ENCODE measurements at regions not wholly inside any gene's neighbourhood (a gene's known extent, or its start where the extent isn't known, plus 50 kb on each side); places are given as distances from the start of the nearest gene placed in this dataset.
"Not testable (repeated sequence)": the region's sequence is repeated elsewhere in the genome, so short reads cannot be mapped to it uniquely, and the experiment has no call there.

DNA sequence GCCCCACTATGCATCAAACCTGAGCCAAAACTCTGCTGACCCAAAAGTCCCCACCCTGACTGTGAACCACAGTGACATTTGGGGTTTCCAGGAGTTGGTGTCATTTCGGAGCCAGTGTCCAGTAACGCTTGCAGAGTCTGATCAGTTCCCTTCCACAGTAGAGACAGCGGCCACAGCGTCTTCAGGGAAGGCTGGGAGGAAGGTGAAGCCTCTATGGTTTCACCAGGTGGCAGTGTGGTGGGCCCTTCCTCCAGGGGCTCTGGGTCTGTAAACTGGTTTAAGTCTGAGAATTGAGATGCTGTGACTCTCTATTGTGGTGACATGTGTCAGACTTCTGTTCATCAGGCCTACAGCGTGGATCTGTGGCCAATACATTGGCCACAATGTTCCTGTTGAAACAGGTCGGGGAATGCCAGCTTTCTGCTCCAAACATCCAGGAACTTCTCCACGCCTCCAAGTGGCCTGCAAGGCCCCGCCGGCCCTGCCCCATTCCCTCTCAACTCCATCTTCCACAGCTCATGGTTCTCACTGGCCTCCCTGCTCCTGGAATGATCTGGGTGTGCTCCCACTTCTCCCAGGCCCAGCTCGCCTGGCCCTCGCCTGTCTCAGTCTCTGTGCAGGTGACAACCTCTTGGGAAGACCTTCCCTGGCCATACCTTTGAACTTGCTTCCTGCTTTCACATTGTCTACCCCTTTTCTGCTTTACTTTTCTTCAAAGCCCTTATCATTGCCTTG is 124.5 kb upstream of the FAM20C start:
- Histone ChIP-seq H3K9ac (ENCODE audit: low read depth in 1 of 2, low read length in 2 of 2) (no peak overlapping the region), H3K27me3 (ENCODE audit: control insufficient read depth in 1 of 2, insufficient read depth in 2 of 2, low read length in 2 of 2) (no peaks in the 10 kb centered on the region), H3K4me3 (ENCODE audit: low read depth in 1 of 2, low read length in 2 of 2) (no peak overlapping the region), H3K27ac (ENCODE audit: low read depth, low read length) (no peak overlapping the region), H3K36me3 (ENCODE audit: control insufficient read depth in 1 of 2, insufficient read depth in 2 of 2, low read length in 2 of 2) (no peaks in the 10 kb centered on the region), H3K4me1 (ENCODE audit: control insufficient read depth in 1 of 2, insufficient read depth in 2 of 2, low read length in 2 of 2) (no peaks in the 10 kb centered on the region), H3K9me3 (ENCODE audit: control insufficient read depth in 1 of 2, low read length in 2 of 2) (no peaks in the 10 kb centered on the region)

DNA sequence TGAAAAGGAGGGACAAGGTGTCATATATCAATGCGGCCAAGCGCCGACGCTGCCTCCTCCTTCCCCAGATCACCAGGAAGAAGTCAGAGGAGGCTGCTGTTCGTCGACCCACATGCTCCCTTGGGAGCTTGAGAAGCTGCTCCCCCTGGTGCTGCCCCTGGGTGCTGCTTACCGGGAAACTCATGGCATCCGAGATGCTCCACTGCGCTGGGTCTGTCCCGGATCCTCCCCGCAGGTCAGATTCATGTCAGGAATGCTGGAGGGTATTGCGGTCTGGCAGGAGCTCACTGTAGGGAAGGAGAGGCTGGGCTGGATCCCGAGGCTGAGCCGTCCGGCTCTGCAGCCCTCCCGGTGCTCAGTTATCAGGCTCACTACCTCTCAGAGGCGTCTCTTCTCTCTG is 123.7 kb upstream of the FAM20C start:
- H3K4me1 ChIP-seq (ENCODE audit: control insufficient read depth in 1 of 2, insufficient read depth in 2 of 2, low read length in 2 of 2) = no peaks in the 10 kb centered on the region
- H3K9ac ChIP-seq (ENCODE audit: low read depth in 1 of 2, low read length in 2 of 2) = no peak overlapping the region
- no peaks in the 10 kb centered on the region for H3K27me3 ChIP-seq (ENCODE audit: control insufficient read depth in 1 of 2, insufficient read depth in 2 of 2, low read length in 2 of 2)
- H3K9me3 ChIP-seq (ENCODE audit: control insufficient read depth in 1 of 2, low read length in 2 of 2) = no peaks in the 10 kb centered on the region
- H3K36me3 ChIP-seq (ENCODE audit: control insufficient read depth in 1 of 2, insufficient read depth in 2 of 2, low read length in 2 of 2) = no peaks in the 10 kb centered on the region
- no peak overlapping the region for H3K27ac ChIP-seq (ENCODE audit: low read depth, low read length)
- H3K4me3 ChIP-seq (ENCODE audit: low read depth in 1 of 2, low read length in 2 of 2) = no peak overlapping the region

DNA sequence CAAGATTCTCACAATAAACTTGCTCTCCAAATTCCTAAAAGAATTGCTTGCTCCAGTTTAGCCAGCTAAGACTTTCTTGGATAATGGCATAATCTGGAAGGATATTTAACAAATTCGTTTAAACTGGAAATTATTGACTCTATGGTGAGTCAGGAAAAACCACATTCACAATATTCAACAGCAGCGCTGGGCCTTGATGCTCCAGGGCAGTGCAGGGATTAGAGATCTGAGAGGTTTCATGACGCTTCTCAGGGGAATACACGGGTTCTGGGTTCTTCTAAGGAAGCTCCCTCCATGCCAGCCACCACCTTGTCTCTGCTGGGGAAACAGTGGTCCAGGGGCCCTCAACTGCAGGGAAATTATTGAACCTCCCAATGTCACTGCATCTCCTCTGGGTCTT is 123.3 kb upstream of the FAM20C start:
- H3K27ac ChIP-seq (ENCODE audit: low read depth, low read length); H3K9me3 ChIP-seq (ENCODE audit: control insufficient read depth in 1 of 2, low read length in 2 of 2); H3K4me3 ChIP-seq (ENCODE audit: low read depth in 1 of 2, low read length in 2 of 2); H3K9ac ChIP-seq (ENCODE audit: low read depth in 1 of 2, low read length in 2 of 2); H3K27me3 ChIP-seq (ENCODE audit: control insufficient read depth in 1 of 2, insufficient read depth in 2 of 2, low read length in 2 of 2); H3K36me3 ChIP-seq (ENCODE audit: control insufficient read depth in 1 of 2, insufficient read depth in 2 of 2, low read length in 2 of 2); H3K4me1 ChIP-seq (ENCODE audit: control insufficient read depth in 1 of 2, insufficient read depth in 2 of 2, low read length in 2 of 2): not testable (repeated sequence)

DNA sequence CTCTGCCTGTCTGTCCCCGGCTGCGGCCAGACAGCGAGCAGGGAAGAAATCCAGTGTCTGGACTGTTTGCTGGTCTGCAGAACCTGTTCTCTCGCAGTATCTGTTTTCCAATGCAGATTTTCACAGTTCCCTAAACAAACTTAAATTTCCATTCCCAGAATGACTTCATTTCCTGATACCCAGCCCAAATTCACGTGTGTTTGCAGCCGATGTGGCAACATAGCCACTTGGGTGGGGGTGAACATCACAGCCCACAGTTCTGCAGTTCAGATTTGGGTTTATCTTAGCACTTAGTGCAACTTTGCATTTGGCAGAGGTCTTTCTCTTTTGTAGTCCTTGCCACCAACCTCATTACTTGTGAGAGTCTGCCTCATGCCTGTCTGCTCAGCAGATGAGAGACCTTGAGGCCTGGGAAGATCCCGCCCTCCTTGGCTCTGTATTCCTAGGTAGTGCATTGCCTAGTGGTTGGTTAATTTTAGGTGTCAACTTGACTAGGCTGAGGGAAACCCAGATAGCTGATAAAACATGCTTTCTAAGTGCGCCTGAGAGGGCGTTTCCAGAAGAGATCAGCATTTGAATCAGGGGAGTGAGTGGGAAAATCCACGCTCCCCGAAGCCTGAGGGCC is 122.8 kb upstream of the FAM20C start:
- not testable (repeated sequence) for H3K4me1 ChIP-seq (ENCODE audit: control insufficient read depth in 1 of 2, insufficient read depth in 2 of 2, low read length in 2 of 2); H3K9ac ChIP-seq (ENCODE audit: low read depth in 1 of 2, low read length in 2 of 2); H3K4me3 ChIP-seq (ENCODE audit: low read depth in 1 of 2, low read length in 2 of 2); H3K9me3 ChIP-seq (ENCODE audit: control insufficient read depth in 1 of 2, low read length in 2 of 2); H3K27me3 ChIP-seq (ENCODE audit: control insufficient read depth in 1 of 2, insufficient read depth in 2 of 2, low read length in 2 of 2); H3K27ac ChIP-seq (ENCODE audit: low read depth, low read length); H3K36me3 ChIP-seq (ENCODE audit: control insufficient read depth in 1 of 2, insufficient read depth in 2 of 2, low read length in 2 of 2)

DNA sequence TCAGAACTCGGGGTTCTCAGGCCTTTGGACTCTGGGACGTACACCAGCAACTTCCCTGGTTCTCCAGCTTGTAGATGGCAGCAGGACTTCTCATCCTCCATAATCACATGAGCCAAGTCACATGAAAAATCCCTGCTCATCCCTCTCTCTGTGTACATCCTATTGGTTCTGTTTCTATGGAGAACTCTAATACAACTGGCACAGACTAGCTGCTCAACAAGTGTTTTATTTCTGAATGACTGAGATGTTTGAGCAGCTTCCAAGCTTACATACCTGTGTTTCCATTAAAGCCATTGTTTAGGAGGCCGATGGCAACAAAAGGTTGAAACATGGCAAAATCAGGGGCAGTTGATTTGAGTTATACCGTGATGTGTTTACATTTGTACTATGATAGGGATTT is 122.2 kb upstream of the FAM20C start:
- not testable (repeated sequence) for H3K9me3 ChIP-seq (ENCODE audit: control insufficient read depth in 1 of 2, low read length in 2 of 2); H3K4me1 ChIP-seq (ENCODE audit: control insufficient read depth in 1 of 2, insufficient read depth in 2 of 2, low read length in 2 of 2); H3K27ac ChIP-seq (ENCODE audit: low read depth, low read length); H3K36me3 ChIP-seq (ENCODE audit: control insufficient read depth in 1 of 2, insufficient read depth in 2 of 2, low read length in 2 of 2); H3K27me3 ChIP-seq (ENCODE audit: control insufficient read depth in 1 of 2, insufficient read depth in 2 of 2, low read length in 2 of 2); H3K4me3 ChIP-seq (ENCODE audit: low read depth in 1 of 2, low read length in 2 of 2); H3K9ac ChIP-seq (ENCODE audit: low read depth in 1 of 2, low read length in 2 of 2)

DNA sequence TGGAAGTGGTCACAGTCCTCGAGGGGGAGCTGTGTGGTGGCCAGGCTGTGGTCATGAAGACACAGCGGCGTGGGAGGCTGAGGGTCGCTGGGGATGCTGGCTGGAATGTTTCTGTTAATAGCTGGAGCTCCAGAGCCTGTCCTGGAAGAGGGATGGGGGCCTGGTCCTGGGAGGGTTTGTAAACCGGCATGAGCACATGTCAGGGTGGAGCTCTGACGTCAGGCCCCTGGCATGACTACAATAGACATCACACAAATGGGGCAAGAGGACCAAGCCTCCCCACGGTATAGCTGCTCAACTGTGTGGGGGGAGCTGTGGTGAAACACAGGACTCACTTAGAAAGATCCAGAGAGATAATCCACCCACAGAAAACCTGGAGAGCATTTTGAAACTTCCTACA is 121.4 kb upstream of the FAM20C start:
- H3K9me3 ChIP-seq (ENCODE audit: control insufficient read depth in 1 of 2, low read length in 2 of 2); H3K36me3 ChIP-seq (ENCODE audit: control insufficient read depth in 1 of 2, insufficient read depth in 2 of 2, low read length in 2 of 2); H3K27ac ChIP-seq (ENCODE audit: low read depth, low read length); H3K4me3 ChIP-seq (ENCODE audit: low read depth in 1 of 2, low read length in 2 of 2); H3K9ac ChIP-seq (ENCODE audit: low read depth in 1 of 2, low read length in 2 of 2); H3K4me1 ChIP-seq (ENCODE audit: control insufficient read depth in 1 of 2, insufficient read depth in 2 of 2, low read length in 2 of 2); H3K27me3 ChIP-seq (ENCODE audit: control insufficient read depth in 1 of 2, insufficient read depth in 2 of 2, low read length in 2 of 2): not testable (repeated sequence)

DNA sequence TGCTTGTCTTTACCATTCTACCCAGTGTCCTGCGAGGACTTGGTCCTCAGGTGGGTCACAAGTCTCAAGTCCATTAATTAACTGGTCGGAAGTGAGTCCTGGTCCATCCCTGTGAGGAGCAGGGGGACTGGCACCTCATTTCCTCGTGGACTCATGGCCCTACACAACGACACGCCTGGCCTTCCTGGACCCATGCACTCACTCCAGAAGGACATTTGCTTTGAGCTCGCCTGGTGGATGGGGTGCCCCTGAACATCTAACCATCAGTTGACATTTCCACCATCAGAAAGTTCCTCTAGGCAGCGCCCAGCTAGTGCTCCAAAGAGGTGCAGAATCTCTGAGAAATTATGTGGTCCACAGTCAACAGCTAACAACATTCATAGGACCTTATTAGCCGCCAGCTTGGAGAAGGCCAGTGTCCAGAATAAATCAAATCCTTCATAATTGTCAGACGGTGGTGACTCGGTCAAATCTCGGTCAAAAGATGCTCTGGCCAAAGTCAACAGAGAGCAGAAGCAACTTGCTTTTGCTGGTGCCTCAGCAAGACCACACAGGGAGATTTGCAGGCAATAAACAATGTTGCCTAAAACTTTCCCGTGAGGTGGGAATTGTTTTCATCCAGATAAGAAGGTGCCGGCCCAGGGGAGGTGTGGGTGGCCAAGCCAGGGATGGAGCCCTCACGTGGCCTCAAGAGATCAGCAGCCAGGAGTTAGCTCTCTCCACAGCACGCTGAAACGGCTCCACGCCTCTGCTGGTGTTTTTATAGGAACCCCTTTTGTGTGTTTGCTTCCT is 119.9 kb upstream of the FAM20C start:
- H3K4me1 ChIP-seq (ENCODE audit: control insufficient read depth in 1 of 2, insufficient read depth in 2 of 2, low read length in 2 of 2); H3K9me3 ChIP-seq (ENCODE audit: control insufficient read depth in 1 of 2, low read length in 2 of 2); H3K36me3 ChIP-seq (ENCODE audit: control insufficient read depth in 1 of 2, insufficient read depth in 2 of 2, low read length in 2 of 2): not testable (repeated sequence)

DNA sequence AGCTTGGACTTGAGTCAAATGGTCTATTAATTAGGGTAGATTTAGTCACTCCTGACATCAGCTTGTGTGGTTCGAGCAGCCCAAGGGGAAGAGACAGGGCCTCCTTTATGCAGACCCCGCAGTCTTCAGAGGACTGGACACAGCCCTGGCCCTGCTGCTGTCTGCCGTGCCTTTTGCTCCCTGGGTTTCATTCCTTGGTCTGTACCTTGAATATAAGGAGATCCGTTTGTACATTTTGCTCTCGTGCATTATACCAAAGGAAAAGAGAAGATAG is 119.4 kb upstream of the FAM20C start:
- not testable (repeated sequence) for H3K9me3 ChIP-seq (ENCODE audit: control insufficient read depth in 1 of 2, low read length in 2 of 2); H3K27ac ChIP-seq (ENCODE audit: low read depth, low read length); H3K9ac ChIP-seq (ENCODE audit: low read depth in 1 of 2, low read length in 2 of 2); H3K27me3 ChIP-seq (ENCODE audit: control insufficient read depth in 1 of 2, insufficient read depth in 2 of 2, low read length in 2 of 2); H3K36me3 ChIP-seq (ENCODE audit: control insufficient read depth in 1 of 2, insufficient read depth in 2 of 2, low read length in 2 of 2); H3K4me3 ChIP-seq (ENCODE audit: low read depth in 1 of 2, low read length in 2 of 2); H3K4me1 ChIP-seq (ENCODE audit: control insufficient read depth in 1 of 2, insufficient read depth in 2 of 2, low read length in 2 of 2)

More for the DNA sequence above, 119.9 kb upstream of the FAM20C start:
- not testable (repeated sequence) for H3K4me3 ChIP-seq (ENCODE audit: low read depth in 1 of 2, low read length in 2 of 2); H3K27ac ChIP-seq (ENCODE audit: low read depth, low read length); H3K27me3 ChIP-seq (ENCODE audit: control insufficient read depth in 1 of 2, insufficient read depth in 2 of 2, low read length in 2 of 2); H3K9ac ChIP-seq (ENCODE audit: low read depth in 1 of 2, low read length in 2 of 2)

DNA sequence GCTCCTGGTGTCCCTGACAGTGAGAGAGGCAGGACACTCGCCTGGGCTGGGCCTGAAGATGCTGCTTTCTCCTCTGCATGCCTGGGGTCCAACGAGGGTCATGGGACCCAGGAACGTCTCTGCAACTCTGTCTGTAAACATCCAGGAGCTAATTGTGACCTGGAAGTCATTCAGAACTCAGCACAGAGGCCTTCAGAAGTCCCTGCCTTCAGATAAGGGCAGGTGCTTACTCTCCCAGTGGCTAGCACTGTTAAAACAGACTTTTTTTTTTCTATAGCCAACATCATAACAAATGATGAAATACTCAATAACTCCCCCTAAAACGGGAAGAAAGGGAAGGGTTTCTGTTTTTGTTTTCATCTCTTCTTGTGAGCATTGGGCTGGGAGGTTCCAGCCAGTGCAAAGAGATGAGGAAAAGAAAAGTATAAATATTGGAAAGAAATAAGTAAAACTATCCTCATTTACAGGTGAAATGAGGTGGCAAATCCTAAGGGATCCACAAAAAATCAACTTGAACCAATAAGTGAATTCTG is 118.3 kb upstream of the FAM20C start:
- H3K27me3 ChIP-seq (ENCODE audit: control insufficient read depth in 1 of 2, insufficient read depth in 2 of 2, low read length in 2 of 2); H3K27ac ChIP-seq (ENCODE audit: low read depth, low read length); H3K36me3 ChIP-seq (ENCODE audit: control insufficient read depth in 1 of 2, insufficient read depth in 2 of 2, low read length in 2 of 2); H3K4me1 ChIP-seq (ENCODE audit: control insufficient read depth in 1 of 2, insufficient read depth in 2 of 2, low read length in 2 of 2); H3K9ac ChIP-seq (ENCODE audit: low read depth in 1 of 2, low read length in 2 of 2); H3K9me3 ChIP-seq (ENCODE audit: control insufficient read depth in 1 of 2, low read length in 2 of 2); H3K4me3 ChIP-seq (ENCODE audit: low read depth in 1 of 2, low read length in 2 of 2): not testable (repeated sequence)

DNA sequence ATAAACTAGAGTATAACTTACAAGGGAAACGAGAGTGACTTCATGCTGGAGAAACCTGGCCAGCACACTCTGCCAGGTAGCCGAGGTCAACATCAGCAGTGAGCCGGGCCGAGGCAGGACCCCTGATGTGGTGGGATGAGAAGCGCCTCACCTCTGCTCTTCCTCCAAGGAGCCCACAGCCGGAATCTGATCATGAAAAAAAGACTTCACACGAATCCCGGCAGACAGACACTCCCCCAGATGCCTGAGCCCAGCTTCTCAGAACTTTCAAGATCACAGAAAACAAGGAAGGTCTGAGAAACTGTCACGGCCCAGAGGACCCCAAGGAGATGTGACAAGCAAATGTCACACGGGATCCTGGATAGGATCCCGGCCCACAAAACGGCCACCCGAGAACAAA is 116.9 kb upstream of the FAM20C start:
- not testable (repeated sequence) for H3K27ac ChIP-seq (ENCODE audit: low read depth, low read length); H3K9ac ChIP-seq (ENCODE audit: low read depth in 1 of 2, low read length in 2 of 2); H3K9me3 ChIP-seq (ENCODE audit: control insufficient read depth in 1 of 2, low read length in 2 of 2); H3K4me3 ChIP-seq (ENCODE audit: low read depth in 1 of 2, low read length in 2 of 2); H3K4me1 ChIP-seq (ENCODE audit: control insufficient read depth in 1 of 2, insufficient read depth in 2 of 2, low read length in 2 of 2); H3K27me3 ChIP-seq (ENCODE audit: control insufficient read depth in 1 of 2, insufficient read depth in 2 of 2, low read length in 2 of 2); H3K36me3 ChIP-seq (ENCODE audit: control insufficient read depth in 1 of 2, insufficient read depth in 2 of 2, low read length in 2 of 2)
